ENCODE measurements at regions not wholly inside any gene's neighbourhood (a gene's known extent, or its start where the extent isn't known, plus 50 kb on each side); places are given as distances from the start of the nearest gene placed in this dataset.
"Not testable (repeated sequence)": the region's sequence is repeated elsewhere in the genome, so short reads cannot be mapped to it uniquely, and the experiment has no call there.

DNA sequence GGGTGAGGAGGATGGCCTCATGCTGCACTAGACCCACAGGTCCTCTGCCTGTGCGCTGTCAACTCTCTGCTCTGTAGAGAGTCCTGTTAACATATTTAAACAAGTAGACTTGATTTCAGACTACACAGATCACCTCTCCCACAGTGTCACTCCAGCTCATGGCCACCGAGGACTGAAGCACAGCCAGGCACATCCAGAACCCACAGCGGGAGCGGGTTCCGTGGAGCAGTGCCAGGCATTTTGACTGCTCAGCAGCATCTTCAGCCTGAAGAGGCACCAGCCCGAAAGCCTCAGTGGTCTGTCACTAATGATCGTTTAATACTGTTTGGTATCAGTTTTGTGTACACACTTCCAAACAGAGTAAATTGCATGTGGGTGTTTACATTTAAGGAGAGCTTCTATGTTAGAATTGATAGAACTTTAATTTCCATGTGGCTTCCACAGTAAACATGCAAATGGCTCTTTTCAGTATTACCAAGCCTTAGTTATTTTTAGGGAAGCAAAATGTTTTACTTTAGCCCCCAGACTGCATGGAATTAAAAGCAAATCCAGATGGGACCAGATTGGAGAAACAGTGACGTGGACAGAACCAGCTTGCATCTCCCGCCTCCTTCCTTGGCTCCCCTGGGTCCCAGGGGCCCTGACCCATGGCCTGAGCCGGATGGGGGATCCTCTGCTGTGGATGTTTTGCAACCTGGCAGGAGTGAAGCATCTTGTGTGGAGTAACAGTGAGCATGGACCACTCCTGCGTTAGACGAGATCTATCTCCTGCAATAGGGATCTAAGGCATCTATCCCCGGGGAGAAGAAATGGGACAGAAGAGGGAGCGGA, 196.7 kb upstream of the CDH4 start:
- DNase-seq (ENCODE audit: low read depth) = no peak

DNA sequence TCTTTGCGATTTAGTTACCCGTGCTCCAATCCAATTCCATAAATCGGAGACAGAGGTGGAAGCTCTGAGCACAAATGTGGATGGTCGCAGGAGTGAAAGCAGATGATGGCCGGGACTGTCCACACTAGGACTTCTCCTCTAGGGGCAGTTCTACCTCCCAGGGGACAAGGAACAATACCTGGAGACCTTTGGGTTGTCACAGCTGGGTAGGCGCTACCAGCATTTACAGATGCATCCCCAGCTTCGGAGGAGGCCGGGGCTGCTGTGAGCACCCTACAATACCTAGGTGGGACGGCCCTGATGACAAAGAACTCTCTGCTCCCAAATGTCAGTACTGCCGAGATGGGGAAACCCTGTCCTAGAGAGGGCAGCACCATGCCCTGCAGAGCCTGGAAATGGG, 195.9 kb upstream of the CDH4 start:
- DNase-seq (ENCODE audit: low read depth) = no peak

- no peak for DNase-seq (ENCODE audit: low read depth)
Observed at GRCh38 chr20:61056627-61057442, 195.2 kb upstream of the CDH4 start.

DNA sequence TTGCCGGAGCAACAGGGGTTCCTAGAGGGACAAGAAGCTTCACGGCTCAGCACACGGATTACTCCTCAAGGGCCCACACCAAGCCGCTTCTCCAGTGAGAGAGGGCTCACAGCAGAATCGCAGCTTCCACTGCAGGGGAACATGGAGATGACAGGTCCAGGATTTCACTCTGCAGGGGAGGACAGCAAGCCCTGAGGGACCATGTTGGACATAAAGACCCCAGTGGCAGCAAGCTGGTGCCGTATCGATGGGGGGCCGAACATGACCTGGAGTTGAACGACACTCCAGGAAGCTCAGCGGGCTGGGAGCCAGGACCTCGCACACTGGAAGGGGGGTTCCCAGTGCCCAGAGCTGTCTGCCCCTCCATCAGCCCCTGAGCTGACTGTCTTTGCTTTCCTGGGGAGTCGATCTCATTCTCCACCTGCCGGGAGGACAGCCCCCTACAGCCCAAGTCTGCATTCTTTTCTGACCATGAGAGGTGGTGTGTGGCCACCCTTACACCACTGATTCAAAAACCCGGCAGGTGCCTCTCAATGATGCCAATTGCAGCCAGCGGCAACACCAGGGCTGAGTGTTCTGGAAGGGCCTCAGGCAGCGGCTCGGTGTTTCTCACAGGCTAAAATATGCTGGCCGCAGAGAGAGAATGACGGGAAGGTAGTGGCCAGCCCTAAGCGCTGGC, 194.5 kb upstream of the CDH4 start:
- no peak for DNase-seq (ENCODE audit: low read depth)

GRCh38 chr20:61061981-61062380, 190.1 kb upstream of the CDH4 start:
- DNase-seq (ENCODE audit: low read depth) = no peak

- no peak for DNase-seq (ENCODE audit: low read depth)
Observed at GRCh38 chr20:61065853-61066252, 186.2 kb upstream of the CDH4 start.

GRCh38 chr20:61066526-61066925, 185.5 kb upstream of the CDH4 start:
- DNase-seq (ENCODE audit: low read depth) = no peak

DNA sequence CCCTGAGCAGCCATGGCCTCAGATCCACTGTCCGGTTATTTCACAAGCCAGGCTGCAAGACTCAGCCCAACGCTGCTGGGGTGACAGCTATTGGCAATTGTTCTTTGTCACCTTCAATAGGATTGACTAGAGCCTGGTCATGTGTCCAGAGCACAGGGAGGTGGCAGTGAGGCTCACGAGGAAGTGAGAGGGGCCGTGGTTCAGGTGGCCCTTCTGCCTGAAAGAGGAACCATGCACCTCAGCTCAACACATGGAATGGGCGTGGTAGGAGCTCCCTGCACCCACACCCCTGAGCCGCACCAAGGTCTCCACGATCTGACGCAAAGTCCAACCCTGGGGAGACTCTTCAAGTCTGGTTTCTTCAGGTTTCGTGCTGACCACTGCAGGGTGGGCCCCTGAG, 184.8 kb upstream of the CDH4 start:
- no peak for DNase-seq (ENCODE audit: low read depth)

DNA sequence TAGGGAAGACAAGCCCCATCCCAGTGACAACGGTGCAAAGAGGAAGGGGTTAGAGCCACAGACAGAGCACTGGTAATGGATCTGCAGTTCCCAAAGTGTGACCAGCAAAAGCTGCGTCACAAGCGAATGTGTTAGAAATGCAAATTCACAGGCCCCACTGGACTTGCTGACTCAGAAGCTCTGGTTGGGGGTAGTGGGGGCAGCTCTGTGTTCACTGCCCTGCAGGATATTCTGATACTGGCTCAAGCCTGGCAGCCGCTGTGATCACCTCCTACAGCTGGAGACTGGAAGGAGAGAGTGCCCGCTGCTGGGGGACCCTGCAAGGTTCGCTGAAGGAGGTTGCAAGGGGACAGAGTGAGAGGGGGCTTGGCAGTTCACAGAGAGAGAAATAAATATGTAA, 179.7 kb upstream of the CDH4 start:
- DNase-seq (ENCODE audit: low read depth) = peak; percentile 3

GRCh38 chr20:61073376-61073775, 178.7 kb upstream of the CDH4 start:
- peak; percentile 32 for DNase-seq (ENCODE audit: low read depth)

- DNase-seq (ENCODE audit: low read depth) = no peak
Observed at GRCh38 chr20:61082720-61083119, 169.3 kb upstream of the CDH4 start.

- DNase-seq (ENCODE audit: low read depth) = no peak
Observed at GRCh38 chr20:61083431-61083830, 168.6 kb upstream of the CDH4 start.

DNA sequence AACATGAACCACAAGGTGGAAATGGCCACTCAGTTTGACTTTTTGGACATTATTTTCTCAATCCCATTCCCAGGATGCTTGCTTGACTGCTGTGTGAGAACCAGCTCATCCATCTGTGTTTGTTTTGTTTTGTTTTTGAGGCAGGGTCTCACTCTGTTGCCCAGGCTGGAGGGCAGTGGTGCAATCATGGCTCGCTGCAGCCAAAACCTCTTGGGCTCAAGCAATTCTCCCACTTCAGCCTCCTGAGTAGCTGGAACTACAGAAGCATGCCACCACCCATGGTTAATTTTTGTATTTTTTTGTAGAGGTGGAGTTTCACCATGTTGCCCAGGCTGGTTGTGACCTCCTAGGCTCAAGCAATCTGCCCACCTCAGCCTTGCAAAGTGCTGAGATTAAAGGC, 166.0 kb upstream of the CDH4 start:
- no peak for DNase-seq (ENCODE audit: low read depth)

DNA sequence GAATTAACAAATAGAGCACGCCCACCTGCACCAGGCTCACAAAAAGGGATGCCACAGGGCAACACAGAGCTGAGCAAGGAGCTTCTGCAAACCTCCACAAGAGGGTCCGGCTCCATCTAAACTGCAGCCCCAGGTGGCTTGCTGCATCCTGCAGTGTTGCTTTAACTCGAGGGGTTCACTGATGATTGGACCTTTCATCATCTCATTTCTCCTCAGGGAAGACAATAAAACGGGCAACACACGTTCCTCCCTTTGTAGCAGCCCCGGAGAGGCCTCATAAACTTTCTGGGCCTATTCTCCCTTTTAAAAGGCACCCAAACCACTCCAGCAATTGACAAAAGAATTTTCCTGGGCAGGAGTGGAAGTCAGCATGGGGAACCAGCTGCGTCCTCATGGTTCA, 161.5 kb upstream of the CDH4 start:
- DNase-seq (ENCODE audit: low read depth) = no peak

GRCh38 chr20:61092251-61092650, 159.8 kb upstream of the CDH4 start:
- no peak for DNase-seq (ENCODE audit: low read depth)

- DNase-seq (ENCODE audit: low read depth) = no peak
Observed at GRCh38 chr20:61094581-61094980, 157.5 kb upstream of the CDH4 start.

DNA sequence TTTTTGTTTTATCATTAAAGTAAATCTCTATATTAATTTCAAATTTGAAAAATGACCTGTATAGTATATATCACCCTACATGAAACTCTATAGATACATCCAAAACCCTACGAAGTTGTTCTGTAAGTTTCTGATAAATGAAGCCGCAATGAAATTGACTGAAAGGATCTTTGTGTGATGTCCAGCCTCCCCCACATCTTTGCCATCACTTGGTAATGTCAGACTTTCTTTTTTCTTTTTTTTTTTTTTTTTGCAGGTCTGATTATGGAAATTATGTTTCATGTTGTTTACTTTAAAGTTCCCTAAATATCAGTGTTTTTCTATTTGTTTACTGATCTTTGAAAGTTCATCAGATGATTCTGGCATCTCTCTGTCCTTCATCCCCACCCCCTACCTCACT, 155.6 kb upstream of the CDH4 start:
- DNase-seq (ENCODE audit: low read depth) = no peak

DNA sequence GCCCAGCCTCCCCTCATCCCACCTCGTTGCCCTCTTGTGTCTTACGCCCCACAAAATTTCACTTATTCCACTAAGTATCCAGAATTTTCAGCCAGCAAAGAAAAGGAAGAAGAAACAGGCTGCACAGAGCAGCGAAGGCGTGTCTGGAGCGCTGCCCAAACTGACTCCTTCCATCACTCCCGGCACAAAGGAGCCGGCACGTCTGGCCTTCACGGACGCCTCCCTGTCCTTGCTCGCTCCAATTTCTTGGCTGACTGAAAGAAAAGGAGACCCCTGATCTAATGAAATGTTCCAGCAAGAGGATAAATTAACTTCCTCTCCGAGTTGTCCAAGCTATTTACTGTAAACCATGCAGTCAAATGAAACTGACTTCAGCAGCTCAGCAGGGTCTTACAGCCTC, 152.3 kb upstream of the CDH4 start:
- DNase-seq (ENCODE audit: low read depth) = no peak

DNA sequence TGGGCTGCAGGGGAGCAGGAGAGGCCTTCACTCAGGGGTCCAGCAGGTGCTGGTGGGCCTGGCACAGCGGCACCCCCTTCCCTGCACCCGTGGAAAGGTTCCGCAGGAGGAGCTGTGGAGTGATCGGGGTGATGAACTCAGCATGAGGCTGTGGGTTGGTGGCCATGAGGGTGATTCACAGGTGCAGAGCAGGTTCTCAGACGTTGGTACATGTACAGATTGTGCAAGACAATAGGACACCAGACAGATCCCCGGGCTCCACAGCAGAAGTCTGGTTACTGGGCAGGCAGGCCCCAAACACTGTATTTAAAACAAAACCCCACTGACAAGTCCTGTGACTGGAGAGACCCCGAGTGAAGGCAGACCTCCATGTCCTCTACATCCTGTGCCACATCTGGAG, 151.6 kb upstream of the CDH4 start:
- peak; percentile 7 for DNase-seq (ENCODE audit: low read depth)

GRCh38 chr20:61101321-61101720, 150.7 kb upstream of the CDH4 start:
- not testable (repeated sequence) for DNase-seq (ENCODE audit: low read depth)

DNA sequence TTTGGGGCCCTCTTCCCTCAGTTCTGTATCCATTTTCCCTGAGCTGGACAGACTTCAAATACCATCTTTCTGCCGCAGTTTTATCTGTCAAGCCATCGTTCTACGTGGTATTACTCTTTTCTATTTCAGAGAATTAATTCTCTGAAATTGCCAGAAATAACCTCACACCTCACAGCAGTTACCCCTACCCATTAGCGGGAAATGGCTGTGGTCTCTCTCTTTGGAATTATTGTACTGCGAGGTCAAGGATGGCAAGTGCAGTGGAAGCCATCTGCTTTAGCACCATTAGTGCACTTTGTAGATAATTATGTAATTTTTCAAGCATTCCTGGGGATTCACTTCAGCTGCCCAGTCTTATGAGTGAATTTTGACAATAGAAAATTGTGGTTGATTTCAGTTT, 147.8 kb upstream of the CDH4 start:
- no peak for DNase-seq (ENCODE audit: low read depth)

DNA sequence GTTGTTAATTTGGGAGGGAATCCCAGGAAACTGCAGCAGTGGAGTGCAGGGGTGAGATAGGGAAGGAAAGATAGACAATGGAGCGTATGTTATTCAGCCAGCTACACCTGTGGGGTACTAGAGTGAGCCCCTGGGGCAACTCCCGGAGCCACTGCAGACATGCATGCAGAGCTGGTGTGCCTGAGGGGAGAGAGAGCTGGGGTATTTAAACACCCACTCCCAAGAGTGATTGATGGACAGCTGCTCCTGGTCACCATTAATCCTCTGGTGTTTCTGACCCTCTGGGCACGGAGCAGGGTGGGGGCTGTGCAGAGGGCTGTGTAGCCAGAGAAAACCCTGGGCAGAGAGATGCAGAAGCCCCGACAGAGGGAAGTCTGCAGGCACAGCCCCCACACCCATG, 146.7 kb upstream of the CDH4 start:
- no peak for DNase-seq (ENCODE audit: low read depth)
